GM19468 (cell line): ENCODE measurements at regions not wholly inside any gene's neighbourhood (a gene's known extent, or its start where the extent isn't known, plus 50 kb on each side); places are given as distances from the start of the nearest gene placed in this dataset.

Experiments
- ATAC-seq: cut with Tn5 transposase; IDR thresholded peaks from one replicate; pipeline ENCODE4 v1.9.1; 2021; ENCODE audit warnings: mild to moderate bottlenecking, moderate library complexity, moderate number of reproducible peaks; ENCODE audit not compliant: unreplicated experiment; ENCODE audit errors: extremely low read depth

DNA sequence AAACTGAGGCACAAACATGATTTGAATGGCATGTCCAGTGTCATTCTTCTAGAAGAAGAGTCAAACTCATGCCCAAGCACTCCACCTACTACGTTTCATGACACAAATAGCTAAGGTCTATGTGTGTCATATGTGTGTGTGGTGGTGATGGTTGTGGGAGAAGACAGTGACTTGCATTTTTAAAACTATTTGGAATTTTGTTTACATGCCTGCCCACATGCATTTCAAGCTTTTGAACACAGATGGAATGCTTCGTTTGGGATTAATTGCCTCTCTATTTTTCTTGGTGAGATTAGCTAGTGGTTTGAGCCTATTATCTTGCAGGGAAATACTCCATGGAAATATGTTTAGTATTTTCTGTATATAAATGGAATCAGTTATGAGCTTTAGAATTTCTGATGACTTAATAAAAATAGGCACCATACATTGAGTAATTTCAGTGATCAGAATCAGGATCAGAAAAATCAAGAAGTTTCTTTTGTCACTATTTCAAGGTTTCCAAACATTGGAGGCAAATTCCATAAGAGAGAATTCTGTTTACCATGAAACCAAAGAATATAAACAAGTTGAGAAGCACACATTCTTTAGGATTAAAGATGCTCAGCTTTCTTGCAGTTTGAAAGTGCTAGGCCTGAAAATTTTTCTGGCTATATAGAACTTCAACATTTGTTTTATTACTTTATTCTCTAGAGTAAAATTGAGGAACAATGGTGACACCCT lies 260.3 kb upstream of the SEMA6A start:
- ATAC-seq, result no peak

DNA sequence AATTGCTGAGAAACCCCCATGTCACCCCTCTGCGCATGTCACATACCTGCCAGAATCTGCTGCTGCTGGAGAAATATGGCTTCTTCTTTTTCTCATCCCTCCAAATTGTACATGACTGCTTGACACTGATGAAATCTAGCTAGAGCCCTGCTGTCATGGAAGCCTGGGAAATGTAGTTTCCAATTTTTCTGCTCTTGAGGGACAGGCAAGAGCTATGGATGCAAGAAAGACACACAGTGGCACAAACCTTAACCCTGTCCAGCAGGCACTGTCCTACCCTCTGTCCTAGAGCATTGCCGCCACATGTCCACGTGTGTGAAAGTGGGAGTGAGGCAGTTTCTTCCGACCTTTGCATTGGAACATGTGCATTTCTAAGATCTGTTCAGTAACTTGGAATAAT lies 255.5 kb upstream of the SEMA6A start:
- no peak for ATAC-seq

DNA sequence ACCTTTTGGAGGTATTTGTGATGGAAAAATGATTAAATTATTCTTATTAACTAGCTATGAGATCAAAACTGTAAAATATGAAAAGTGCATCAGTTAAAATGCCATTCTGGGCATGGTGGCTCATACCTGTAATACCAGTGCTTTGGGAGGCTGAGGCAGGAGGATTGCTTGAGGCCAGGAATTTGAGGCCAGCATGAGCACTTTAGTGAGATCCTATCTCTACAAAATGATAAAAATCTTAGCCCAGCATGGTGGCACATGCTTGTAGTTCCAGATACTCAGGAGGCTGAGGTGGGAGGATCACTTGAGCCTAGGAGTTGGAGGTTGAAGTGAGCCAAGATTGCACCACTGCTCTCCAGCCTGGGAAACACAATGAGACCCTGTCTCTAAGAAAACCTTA lies 252.5 kb upstream of the SEMA6A start:
- no peak for ATAC-seq

DNA sequence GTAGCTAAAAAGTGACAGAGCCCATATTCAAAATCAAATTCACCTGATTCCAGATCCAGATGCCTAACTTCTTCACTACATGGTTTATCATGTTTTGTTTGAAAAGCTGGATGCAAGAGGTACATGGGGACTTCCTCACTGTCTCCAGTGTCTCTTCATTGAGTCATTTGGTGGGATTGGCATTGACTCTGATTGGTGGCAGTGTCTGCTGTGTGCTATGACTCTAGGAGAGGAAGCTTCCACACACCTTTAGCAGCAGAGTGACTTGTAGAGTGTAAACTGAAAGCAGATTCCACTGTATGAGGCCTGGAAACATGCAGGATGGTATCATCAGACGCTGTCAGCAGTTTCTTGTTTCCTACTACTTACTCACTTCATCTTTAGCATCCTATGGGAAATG lies 250.9 kb upstream of the SEMA6A start:
- no peak for ATAC-seq

DNA sequence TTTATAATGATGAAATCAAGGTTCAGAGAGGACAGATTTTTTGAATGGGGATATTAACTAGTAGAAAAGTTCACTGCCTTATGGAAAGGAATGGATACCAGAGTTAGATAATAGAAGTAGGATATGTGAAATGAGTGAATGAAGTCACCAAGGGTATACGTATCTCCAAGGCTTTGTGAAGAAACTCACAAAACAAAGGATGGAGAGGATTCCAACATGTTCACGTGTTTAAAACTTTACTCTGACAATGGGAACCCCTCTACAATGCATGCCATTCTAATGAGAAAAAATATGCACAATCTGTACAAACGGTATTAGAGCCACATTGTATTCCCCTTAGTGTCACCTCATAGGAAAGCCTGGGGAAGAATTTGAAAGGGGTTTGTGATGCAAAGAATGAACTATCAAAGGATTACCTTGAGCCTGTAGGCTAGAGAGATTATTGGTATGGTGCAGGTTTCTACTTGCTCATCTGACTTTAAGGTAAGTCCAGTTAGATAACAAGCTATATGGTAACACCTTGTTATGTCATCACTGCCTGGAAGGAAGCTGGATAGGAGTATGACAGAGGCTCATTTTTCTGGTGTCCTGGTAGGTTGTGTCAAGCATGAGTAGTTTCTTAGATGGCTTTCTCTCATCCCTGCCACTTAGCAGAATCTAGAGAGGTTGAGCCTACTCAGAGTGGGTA lies 250.3 kb upstream of the SEMA6A start:
- no peak for ATAC-seq

DNA sequence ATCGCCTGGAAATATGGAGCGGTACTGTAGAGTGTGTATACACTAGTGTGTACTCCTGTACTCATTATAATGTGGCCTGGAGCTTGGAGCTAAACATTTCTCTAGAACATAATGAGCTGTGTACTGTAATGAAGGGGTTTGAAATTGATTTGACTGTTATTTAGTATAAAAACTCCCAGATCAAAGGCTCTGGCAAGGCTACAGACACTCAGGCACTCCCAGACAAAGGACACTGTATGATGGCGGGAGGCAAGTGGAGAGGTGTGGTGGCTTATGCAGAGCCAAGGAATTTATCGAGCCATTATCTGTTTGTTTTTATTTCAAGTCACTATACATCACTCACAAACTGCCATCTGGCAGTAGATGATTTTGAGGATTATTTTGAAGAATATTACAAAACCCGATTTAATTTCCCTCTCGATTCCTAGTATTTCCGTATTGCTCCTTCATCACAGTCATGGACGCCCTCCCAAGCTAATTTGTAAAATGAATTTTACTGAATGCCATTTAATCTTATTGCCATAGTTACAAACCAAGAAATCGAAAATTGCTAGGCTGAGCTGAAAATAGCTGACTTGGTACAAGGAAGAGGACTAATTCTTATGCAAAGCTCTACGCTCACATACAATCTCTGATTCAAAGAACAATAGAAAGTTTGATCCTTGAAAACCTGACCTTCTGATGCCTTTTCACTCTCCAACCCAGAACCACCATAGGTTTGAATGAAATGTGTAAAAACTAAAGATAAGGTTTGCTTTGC lies 240.2 kb upstream of the SEMA6A start:
- ATAC-seq, result no peak

DNA sequence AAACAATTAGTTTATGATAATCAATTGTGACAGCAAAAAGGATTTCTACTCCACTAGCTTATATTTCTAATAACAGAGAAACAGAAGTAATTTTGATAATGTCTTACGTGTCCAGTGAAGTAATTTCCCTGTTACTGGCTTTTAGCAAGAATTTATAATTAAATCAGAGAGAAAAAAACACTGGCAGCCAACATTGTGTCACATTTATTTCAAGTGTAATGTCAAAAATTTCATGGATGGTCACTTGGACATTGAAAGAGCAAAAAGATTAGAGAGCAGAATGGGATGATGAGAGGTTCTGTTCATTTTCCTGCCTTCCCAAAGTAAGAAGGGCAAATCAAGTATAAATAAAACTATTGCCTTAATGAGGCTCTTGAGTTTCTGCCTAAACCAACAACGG lies 239.3 kb upstream of the SEMA6A start:
- no peak for ATAC-seq

DNA sequence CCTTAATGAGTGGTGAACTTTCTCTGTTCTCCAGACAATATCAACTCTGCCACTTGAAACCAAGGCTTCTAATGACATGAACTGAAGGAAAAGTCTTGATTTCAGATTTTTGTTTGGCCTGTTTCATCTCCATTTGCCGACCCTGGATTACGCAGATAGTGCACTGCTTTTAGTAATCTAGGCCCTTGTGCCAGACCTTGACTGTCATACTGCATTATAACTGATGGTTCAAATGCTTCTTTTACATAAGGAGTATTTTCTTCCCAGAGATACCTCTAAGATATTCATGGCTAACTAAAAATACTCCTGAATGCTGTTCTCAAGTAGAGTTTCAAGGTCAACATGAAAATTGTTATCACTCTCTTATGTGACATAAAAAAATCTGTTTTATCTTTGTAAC lies 238.7 kb upstream of the SEMA6A start:
- ATAC-seq, result no peak

DNA sequence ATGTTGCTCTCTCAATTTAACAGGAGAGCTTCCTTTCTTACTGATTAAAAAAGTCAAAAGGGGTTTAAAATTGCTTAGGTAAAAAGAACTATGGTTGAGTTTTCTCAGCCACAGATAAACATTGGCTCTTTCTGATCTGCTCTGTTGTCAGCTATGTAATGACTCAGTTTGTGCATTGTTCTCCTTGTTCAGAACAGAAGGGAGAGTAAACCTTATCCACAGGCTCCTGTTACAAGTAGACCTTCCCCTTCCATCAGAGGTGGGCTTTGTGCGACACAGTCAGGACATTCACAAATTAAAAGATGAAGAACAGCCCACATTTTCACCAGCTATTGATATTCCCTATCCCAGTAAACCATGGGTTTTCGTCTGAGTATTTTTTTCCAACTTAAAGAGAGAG lies 236.3 kb upstream of the SEMA6A start:
- no peak for ATAC-seq

DNA sequence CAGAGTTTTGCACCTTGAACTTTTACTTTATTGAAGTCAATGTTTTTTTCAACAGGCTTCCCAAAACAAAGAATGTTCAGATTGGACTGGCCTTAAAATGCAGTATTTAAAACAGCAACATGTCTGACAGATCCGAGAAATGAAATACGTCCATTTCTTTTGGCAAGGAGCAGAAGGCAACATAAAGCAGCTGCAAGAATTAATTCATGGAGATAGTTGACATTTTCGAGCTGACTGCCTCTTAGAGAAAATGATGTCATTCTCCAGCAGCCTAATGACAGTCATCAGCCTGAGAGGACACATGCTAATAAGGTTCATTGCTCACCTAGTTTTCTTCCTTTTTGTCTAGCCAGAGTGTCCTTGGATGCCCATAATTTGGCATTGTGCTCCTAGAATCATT lies 232.2 kb upstream of the SEMA6A start:
- ATAC-seq, result no peak

DNA sequence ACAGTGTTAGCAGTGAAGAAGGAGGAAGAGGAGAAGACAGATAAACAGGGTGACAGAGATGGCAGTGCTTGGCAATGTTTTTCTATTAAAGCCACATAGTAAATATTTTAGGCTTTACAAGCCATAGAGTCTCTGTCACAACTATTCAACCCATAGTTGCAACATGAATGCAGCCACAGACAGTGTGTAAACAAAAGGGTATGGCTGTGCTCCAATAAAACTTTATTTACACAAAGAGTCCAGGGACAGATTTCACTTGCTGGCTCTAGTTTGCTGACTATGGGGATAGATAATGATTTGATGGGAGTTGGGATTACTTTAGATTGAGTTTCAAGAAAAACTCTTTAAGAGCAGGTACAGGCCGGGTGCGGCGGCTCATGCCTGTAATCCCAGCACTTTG lies 224.8 kb upstream of the SEMA6A start:
- no peak for ATAC-seq

DNA sequence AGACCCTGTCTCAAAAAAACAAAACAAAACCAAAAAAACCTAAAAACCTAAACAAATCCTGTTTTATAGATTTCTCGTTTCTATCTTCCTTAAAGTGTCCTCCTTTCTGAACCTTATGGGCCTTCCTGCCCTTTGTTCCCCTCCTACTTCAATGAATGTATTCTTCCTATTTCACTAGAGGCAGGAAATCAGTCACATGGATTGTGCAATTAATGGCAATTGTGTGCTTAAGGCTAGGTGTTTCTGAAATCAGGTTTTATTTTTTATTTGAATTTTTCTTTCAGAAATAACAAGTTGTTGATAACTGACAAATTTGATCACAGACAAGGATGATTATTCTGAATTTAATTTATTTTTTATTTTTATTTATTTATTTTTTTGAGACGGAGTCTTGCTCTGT lies 220.6 kb upstream of the SEMA6A start:
- ATAC-seq, result no peak

DNA sequence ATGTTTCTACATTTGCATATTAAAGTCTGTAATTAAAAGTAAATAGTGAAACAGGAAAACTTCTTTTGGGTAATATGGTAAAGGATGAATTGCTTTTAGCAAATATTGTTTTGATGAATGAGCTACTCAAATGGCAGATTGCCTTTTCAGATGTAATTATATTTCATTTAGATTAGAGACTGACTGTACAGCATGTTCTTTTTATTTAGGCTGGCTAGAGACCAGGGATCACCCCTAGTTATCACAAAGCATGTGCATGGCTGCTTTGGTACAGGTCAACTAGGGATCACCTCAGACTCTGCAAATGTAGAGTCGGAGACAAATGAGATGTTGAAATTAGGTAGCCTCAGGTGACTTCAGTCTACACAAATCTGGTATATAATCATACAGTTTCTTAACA lies 214.9 kb upstream of the SEMA6A start:
- no peak for ATAC-seq

DNA sequence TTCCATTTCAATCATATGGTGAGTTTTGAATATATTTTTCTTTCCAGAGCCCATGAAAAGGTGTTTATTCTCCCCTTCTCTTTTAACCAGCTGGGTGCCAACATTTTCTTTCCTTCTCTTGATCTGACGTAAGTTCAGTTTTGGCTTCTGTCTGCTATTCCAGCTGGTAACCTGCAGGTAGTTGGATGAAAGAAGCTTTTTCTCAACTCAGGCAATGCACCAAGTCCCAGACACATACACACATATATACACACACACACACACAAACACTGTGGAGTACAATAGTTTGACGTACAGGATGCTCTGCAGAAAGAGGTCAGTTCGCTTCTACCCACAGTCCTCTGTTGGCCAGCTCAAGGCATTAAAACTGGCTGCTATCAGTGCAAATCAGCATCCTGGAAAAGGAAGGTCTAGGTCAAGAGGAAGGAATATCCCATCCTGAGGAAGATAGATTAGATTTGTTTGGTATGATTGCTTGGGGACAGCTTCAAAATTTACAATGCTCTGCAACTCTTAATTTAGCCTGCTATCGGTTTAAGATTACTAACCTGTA lies 214.3 kb upstream of the SEMA6A start:
- ATAC-seq, result no peak

DNA sequence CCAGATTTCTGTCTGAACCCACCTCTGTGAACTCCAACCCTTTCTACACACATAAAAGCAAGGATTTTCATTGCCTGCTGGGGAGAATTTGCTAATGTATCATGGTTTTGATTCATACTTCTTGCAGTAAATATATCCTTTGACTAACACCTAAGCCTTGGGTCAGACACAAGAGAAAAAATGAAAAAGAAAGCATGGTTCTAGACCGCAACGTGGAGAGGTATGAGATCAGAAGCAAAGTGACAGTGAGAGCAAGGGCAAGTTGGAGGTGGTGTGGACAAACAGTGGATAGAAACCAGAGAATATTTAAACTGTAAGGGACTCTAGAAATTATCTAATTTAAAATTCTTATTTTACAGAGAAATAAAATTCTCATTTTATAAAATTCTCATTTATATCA lies 212.9 kb upstream of the SEMA6A start:
- ATAC-seq, result no peak

DNA sequence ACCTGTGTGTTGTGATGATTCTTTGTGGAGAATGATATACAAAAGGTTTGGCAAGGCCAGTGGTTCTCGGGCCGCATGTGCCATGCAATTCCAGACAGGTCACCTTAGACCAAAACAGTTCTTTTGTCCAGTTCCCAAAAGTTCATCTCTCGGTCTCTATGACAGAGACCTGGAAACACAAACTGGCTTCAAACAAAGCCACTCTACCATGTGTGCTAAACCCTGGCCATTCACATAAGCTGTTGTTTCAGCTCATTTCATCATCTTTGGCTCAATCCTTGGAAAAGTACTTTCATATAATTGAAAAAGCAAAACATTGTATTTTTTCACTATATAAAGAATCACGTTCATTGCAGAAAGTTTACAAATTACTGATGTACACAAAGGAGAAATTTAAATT lies 210.5 kb upstream of the SEMA6A start:
- ATAC-seq, result no peak

DNA sequence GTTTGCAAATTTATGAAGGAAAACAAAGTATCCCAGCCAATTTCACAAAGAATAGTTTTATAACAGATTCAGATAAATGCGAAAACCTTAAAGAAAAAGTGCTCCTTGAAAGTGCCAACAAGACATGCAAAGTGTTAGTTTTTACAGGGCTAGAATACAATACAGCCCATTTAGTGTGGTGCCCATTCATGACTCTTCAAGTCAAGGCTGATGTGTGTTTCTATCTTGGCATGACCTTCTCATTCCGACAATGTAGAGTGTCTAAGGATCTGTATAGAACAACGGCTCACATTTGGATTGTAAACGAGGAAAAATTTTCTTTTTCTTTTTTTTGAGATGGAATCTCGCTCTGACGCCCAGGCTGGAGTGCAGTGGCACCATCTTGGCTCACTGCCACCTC lies 205.2 kb upstream of the SEMA6A start:
- no peak for ATAC-seq

DNA sequence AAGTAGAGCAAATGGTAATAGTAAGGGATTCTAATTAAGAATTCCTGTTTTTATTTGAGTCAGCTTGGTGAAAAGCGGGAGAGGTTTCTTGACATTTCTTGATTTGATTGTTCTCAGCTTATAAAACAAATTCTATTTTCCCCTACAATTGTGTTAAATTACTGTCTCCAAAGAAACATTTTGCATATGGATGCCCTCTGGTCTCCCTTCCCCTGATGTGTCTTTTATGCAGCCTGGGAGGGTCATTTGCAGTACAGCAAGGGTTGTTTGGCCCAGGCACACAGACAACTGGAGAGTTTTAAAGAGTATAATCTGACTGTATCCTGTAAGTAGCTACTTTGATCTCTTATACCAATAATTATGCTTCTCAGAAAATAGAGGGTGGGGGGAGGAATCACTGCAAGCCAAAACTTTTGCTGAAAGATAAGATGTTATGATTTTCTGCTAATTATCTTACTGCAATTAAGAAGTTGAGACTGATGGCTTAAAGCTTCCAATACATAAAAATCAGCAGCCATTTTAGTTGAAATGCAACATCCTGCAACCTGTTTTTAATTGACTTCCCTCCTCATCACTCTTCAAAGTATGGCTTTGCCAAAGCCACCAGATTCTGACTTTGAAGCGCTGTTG lies 204.1 kb upstream of the SEMA6A start:
- no peak for ATAC-seq

DNA sequence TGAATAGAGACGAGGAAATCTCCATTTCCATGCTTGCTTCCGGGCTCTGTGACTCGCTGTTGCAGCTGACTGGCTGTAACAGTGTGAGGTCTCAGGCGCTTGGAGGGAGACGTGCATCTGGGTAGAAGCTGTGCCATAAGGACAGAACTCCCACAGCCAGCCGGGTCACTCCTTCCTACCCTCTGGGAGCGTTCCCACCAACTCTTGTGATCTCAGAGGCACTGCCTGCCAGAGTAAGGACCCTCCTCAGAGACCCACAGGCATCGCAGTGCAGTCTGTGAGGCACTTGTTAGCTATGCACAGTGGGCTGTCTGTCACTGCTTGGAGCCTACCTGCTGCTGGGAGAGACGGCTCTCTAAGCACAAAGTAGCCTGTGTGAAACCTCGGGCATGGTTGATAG lies 203.4 kb upstream of the SEMA6A start:
- ATAC-seq, result no peak

DNA sequence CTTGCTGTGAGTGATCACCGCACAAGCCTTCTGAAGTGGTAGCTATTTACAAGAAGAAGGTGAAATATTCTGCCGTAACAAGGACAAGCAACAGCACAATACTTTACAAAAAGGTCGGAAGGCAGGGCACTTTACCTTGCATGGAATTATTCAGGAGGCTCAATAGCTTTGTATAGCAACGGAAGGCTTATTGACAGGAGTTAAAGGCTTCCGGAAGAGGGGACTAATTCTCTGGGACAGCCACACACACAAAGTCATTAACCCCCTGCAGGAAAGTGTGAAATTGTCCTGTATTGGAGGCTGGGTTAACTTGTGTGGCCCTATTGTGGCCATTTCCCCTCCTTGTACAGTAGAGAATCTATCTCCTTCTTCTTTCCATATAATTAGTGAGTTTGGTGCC lies 199.3 kb upstream of the SEMA6A start:
- ATAC-seq, result no peak

DNA sequence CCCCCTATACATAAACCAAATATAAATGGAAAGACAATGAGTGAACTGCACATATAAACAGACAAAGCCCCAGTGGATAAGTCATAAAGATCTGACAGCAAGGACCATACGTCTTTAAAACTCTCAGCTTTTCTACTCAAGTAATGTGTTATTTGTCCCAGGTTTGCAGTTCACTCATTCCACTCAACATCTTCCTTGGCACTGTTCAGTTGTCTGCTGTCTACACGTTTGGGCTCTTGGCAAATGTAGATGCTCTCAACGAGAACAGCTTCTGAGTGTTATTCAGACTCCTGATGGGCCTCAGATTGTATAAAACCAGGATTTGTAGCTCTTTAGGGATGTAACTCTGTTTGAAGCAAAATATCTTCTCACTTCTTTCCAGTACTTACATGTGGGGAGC lies 198.2 kb upstream of the SEMA6A start:
- ATAC-seq, result no peak
